Heart left ventricle (tissue), 13 donors: ENCODE measurements at regions not wholly inside any gene's neighbourhood (a gene's known extent, or its start where the extent isn't known, plus 50 kb on each side); places are given as distances from the start of the nearest gene placed in this dataset.

Source experiments
- POLR2A ChIP-seq, 2 donors: fragments of 450-650 bp; IDR thresholded peaks; one replicate each; pipeline ENCODE4 v1.6.1; 2017; ENCODE audit warnings: antibody characterized with exemption in 2 of 2, mild to moderate bottlenecking in 2 of 2, moderate library complexity in 2 of 2
- TF ChIP-seq, protein P1 (sequence below), 12 donors: fragments of 200-600 bp; sonication (generic) in 4 of 12; IDR thresholded peaks; one replicate each; pipeline versions ENCODE4 v1.5.0 to v1.8.0; 2018 to 2022; ENCODE audit warnings: antibody characterized with exemption in 12 of 12, mild to moderate bottlenecking in 5 of 12
- donor health status: ischemic (EF 13 %, LVEDD 7.1; RV severe dilation, severe dysfunction).
- donor health status: DM: no; HTN: yes; CAD: no.
- donor health status: DM: no; HTN: no; CAD: no.
- donor health status: ischemic (EF 25% LVEDD 6.9; RV normal size, moderate dysfunction).
- donor health status: ischemic (EF 25% LVEDD 5.7; RV mildly dilated, moderate dysfunction).
- donor health status: ischemic (EF 35%, LVEDD 5.7; RV mildly dilated, moderate dysfunction).
- donor health status: nonischemic (EF 11% LVEDD 7.7; RV severe dilation, severe dysfunction).
- donor health status: DM: yes; HTN: yes; CAD: no.
- donor health status: PGD.
- donor health status: ischemic (EF 29% LVEDD 5.4; RV normal size, mild dysfunction).
- donor health status: nonischemic (EF 23%, LVEDD 6.1; RV moderate dilation, normal function).

DNA sequence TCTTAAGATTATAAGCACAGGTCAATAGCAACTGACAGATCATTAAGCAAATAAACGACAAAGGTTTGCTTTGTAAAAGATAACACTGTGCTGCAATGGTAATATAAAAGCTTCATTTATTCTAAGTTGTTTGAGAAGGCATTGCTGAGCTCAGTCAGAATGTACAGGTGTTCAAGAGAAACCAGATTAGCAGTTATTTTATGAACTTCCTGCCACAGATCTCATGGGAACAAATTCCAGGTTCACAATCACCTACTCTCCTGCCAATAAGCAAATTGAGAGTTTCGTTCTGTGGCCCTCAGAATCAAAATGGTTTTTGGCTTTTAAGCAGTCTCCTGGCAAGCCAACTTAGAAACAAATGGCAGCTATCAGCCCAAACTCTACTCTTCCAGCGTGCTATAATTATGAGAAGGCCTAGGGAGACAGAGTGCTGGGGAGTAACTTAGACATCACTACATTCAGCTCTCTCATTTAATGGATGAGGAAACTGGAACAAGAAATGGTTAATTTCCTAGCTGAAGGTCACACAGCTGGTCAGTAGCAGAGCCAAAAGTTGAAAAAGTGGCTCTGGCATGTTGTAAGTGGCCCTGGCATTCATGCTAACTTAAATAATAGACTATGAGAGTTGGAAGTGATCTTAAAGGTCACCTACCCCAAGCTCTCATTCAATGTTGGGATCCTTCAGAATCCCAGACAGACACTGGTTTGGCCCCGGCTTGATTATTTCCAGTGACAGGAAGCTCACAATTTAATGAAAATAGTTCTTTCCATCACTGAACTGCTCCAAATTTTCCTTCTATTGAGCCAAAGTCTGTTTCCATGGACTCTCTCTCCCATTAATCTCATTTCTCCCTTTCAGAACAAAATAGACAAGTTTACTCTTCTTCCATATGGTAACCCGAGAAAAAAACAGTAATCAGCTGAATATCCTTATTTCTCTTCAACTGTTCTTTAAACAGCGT lies 82.6 kb upstream of the EDEM3 start:
- TF ChIP-seq POLR2A (IDR thresholded peaks at IDR 0.05) = no peak
- TF ChIP-seq, protein P1, sequence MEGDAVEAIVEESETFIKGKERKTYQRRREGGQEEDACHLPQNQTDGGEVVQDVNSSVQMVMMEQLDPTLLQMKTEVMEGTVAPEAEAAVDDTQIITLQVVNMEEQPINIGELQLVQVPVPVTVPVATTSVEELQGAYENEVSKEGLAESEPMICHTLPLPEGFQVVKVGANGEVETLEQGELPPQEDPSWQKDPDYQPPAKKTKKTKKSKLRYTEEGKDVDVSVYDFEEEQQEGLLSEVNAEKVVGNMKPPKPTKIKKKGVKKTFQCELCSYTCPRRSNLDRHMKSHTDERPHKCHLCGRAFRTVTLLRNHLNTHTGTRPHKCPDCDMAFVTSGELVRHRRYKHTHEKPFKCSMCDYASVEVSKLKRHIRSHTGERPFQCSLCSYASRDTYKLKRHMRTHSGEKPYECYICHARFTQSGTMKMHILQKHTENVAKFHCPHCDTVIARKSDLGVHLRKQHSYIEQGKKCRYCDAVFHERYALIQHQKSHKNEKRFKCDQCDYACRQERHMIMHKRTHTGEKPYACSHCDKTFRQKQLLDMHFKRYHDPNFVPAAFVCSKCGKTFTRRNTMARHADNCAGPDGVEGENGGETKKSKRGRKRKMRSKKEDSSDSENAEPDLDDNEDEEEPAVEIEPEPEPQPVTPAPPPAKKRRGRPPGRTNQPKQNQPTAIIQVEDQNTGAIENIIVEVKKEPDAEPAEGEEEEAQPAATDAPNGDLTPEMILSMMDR (IDR thresholded peaks at IDR 0.05) = no peak
